OCI-LY1 (cell line): ENCODE measurements at regions not wholly inside any gene's neighbourhood (a gene's known extent, or its start where the extent isn't known, plus 50 kb on each side); places are given as distances from the start of the nearest gene placed in this dataset.

Experiments used
- H2AFZ ChIP-seq: fragments of 200-600 bp; sonication (generic), shearing (Covaris generic); 2 replicates; pipeline ENCODE4 v1.6.0; 2014; ENCODE audit warnings: antibody characterized with exemption, mild to moderate bottlenecking, low read length
- H3F3A ChIP-seq: fragments of 200-600 bp; sonication (generic), shearing (Covaris generic); 2 replicates; pipeline ENCODE4 v1.6.0; 2014; ENCODE audit warnings: mild to moderate bottlenecking, antibody characterized with exemption, low read length, moderate library complexity; ENCODE audit not compliant: insufficient read depth
- H3K27ac ChIP-seq: fragments of 200-600 bp; sonication (generic); 2 replicates; pipeline ENCODE4 v1.5.1; 2014; ENCODE audit warnings: low read length, mixed run types, mild to moderate bottlenecking, low read depth; ENCODE audit not compliant: poor library complexity, severe bottlenecking
- H3K27me3 ChIP-seq: fragments of 200-600 bp; sonication (generic); 2 replicates; pipeline ENCODE4 v1.6.0; 2014; ENCODE audit warnings: antibody characterized with exemption, mild to moderate bottlenecking, low read length, moderate library complexity; ENCODE audit not compliant: insufficient read depth
- H3K36me3 ChIP-seq: fragments of 200-600 bp; sonication (generic); 2 replicates; pipeline ENCODE4 v1.6.1; 2014; ENCODE audit warnings: mild to moderate bottlenecking, antibody characterized with exemption, low read length, moderate library complexity, mixed read lengths; ENCODE audit not compliant: insufficient read depth
- H3K4me1 ChIP-seq: fragments of 200-600 bp; sonication (generic); 2 replicates; pipeline ENCODE4 v1.5.1; 2014; ENCODE audit warnings: mild to moderate bottlenecking, low read length, moderate library complexity; ENCODE audit not compliant: insufficient read depth, severe bottlenecking
- H3K4me2 ChIP-seq: fragments of 200-600 bp; sonication (generic), shearing (Covaris generic); 2 replicates; pipeline ENCODE4 v1.6.1; 2014; ENCODE audit warnings: low read length
- H3K4me3 ChIP-seq: fragments of 200-600 bp; sonication (generic); 2 replicates; pipeline ENCODE4 v1.5.1; 2014; ENCODE audit warnings: low read length, low read depth, mild to moderate bottlenecking, mixed read lengths; ENCODE audit not compliant: poor library complexity, severe bottlenecking
- H3K79me2 ChIP-seq: fragments of 200-600 bp; shearing (Covaris generic); 2 replicates; pipeline ENCODE4 v1.6.1; 2016; ENCODE audit warnings: mixed run types, low read length, mixed read lengths; ENCODE audit not compliant: insufficient read depth
- H3K9ac ChIP-seq: fragments of 200-600 bp; sonication (generic), shearing (Covaris generic); 2 replicates; pipeline ENCODE4 v1.6.1; 2014; ENCODE audit warnings: mild to moderate bottlenecking, low read length, mixed read lengths
- H3K9me2 ChIP-seq: fragments of 200-600 bp; sonication (generic), shearing (Covaris generic); 2 replicates; pipeline ENCODE4 v1.6.1; 2014; ENCODE audit warnings: low read depth, mild to moderate bottlenecking, low read length, mixed read lengths
- H3K9me3 ChIP-seq: fragments of 200-600 bp; shearing (Covaris generic); 2 replicates; pipeline ENCODE4 v1.6.1; 2014; ENCODE audit warnings: low read length, mixed read lengths
- H4K20me1 ChIP-seq: fragments of 200-600 bp; sonication (generic), shearing (Covaris generic); 2 replicates; pipeline ENCODE4 v1.6.0; 2016; ENCODE audit warnings: mild to moderate bottlenecking, low read length; ENCODE audit not compliant: insufficient read depth
- EZH2 ChIP-seq: fragments of 200-600 bp; sonication (generic), shearing (Covaris generic); IDR thresholded peaks from 2 replicates; pipeline ENCODE4 v1.8.0; 2017; ENCODE audit warnings: borderline replicate concordance, mixed run types, mild to moderate bottlenecking, antibody characterized with exemption, low read length, moderate library complexity, mixed read lengths
- TF ChIP-seq, protein P1 (sequence below): fragments of 200-600 bp; sonication (generic), shearing (Covaris generic); IDR thresholded peaks from 2 replicates; pipeline ENCODE4 v1.5.1; 2017; ENCODE audit warnings: mild to moderate bottlenecking, antibody characterized with exemption, low read length, moderate library complexity, mixed read lengths

DNA sequence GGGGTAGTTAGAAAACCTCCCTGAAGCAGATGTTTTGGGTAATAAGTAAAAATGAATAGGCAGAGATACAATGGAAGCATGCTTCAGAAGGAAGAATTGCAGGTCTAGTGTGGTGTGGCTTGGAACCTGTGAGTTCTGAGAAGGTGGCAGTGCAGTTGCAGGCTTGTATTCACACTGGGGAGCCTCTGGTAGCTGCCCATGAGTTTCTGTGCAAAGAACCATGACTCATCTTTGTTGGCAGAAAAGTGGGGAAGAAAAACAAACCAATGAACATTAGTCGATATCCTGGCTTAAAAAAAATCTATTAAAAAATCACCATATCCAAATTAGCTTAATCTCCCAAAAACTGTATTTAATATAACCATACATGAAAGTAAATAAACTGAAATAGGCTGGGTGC is 232.6 kb downstream of the FAT3 start:
- no peaks in the 10 kb centered on the region for H3K36me3 ChIP-seq
- H2AFZ ChIP-seq, result no peak overlapping the region

DNA sequence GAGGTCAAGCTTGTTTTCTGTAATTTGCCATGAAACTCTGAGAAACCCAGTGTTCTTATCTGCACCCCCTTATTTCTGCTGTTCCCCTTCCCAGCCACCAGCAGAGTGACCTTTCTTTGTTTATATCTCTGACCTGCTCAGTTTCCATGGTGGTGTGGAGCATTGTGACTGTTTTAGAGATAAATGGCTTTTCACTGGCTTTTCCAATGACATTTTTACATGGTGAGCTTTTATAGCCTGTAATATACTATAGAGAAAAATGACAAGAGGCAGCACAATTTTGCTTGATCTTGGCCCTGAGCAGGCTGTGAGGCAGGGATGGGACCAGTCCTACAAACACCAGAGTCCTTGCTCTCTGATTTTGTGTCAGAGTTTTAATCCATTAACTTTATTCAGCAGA is 233.9 kb downstream of the FAT3 start:
- no peaks in the 10 kb centered on the region for H3K27me3 ChIP-seq
- H3K9me3 ChIP-seq, result no peaks in the 10 kb centered on the region
- no peaks in the 10 kb centered on the region for H3F3A ChIP-seq
- H3K4me1 ChIP-seq, result no peaks in the 10 kb centered on the region
- H3K27ac ChIP-seq, result no peak overlapping the region
- TF ChIP-seq, protein P1, sequence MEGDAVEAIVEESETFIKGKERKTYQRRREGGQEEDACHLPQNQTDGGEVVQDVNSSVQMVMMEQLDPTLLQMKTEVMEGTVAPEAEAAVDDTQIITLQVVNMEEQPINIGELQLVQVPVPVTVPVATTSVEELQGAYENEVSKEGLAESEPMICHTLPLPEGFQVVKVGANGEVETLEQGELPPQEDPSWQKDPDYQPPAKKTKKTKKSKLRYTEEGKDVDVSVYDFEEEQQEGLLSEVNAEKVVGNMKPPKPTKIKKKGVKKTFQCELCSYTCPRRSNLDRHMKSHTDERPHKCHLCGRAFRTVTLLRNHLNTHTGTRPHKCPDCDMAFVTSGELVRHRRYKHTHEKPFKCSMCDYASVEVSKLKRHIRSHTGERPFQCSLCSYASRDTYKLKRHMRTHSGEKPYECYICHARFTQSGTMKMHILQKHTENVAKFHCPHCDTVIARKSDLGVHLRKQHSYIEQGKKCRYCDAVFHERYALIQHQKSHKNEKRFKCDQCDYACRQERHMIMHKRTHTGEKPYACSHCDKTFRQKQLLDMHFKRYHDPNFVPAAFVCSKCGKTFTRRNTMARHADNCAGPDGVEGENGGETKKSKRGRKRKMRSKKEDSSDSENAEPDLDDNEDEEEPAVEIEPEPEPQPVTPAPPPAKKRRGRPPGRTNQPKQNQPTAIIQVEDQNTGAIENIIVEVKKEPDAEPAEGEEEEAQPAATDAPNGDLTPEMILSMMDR, result no peak
- TF ChIP-seq EZH2, result no peak
- H3K4me3 ChIP-seq, result no peak overlapping the region
- no peak overlapping the region for H3K4me2 ChIP-seq
- no peaks in the 10 kb centered on the region for H3K9me2 ChIP-seq
- H3K9ac ChIP-seq, result no peak overlapping the region
- H4K20me1 ChIP-seq, result no peaks in the 10 kb centered on the region
- H3K79me2 ChIP-seq, result no peaks in the 10 kb centered on the region
- H3K36me3 ChIP-seq, result no peaks in the 10 kb centered on the region
- H2AFZ ChIP-seq, result no peak overlapping the region

More for the DNA sequence above, 232.6 kb downstream of the FAT3 start:
- Histone ChIP-seq H3K27ac (no peak overlapping the region), H3K9ac (no peak overlapping the region), H3K4me1 (no peaks in the 10 kb centered on the region), H3K27me3 (no peaks in the 10 kb centered on the region), H3F3A (no peaks in the 10 kb centered on the region), H3K79me2 (no peaks in the 10 kb centered on the region), H4K20me1 (no peaks in the 10 kb centered on the region), H3K9me3 (no peaks in the 10 kb centered on the region), H3K4me2 (no peak overlapping the region), H3K4me3 (no peak overlapping the region), H3K9me2 (no peaks in the 10 kb centered on the region)
- TF ChIP-seq, protein P1, result no peak
- no peak for TF ChIP-seq EZH2

DNA sequence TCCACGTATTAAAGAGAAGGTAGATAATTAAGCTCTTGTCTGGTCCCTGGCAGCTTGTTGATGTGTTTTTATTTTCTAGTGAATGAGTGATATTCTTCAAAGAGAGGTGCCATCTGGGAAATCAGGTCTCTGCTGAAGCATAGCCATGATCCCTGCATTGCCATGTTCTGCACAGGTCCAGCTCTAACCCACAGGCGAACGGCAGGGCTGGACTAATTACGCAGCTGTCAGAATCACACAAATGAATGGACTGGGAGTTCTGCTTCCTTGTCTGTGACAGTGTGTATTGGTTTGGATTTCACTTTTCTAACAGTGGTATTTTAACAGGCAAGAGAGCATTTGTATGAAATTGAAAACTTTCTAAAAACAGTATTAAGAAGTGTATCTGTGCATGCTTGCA is 235.6 kb downstream of the FAT3 start:
- H3K9me3 ChIP-seq, result no peaks in the 10 kb centered on the region

More for the DNA sequence above, 235.6 kb downstream of the FAT3 start:
- Histone ChIP-seq H3F3A (no peaks in the 10 kb centered on the region), H3K36me3 (no peaks in the 10 kb centered on the region), H3K27ac (no peak overlapping the region), H3K79me2 (no peaks in the 10 kb centered on the region), H3K9ac (no peak overlapping the region), H3K4me1 (no peaks in the 10 kb centered on the region), H2AFZ (no peak overlapping the region), H3K4me2 (no peak overlapping the region), H3K27me3 (no peaks in the 10 kb centered on the region), H3K4me3 (no peak overlapping the region), H3K9me2 (no peaks in the 10 kb centered on the region), H4K20me1 (no peaks in the 10 kb centered on the region)
- no peak for TF ChIP-seq EZH2
- TF ChIP-seq, protein P1, result no peak
